ENCODE measurements at regions not wholly inside any gene's neighbourhood (a gene's known extent, or its start where the extent isn't known, plus 50 kb on each side); places are given as distances from the start of the nearest gene placed in this dataset.

- TF ChIP-seq CTCF (IDR thresholded peaks at IDR 0.05), result no peak
- no peak for TF ChIP-seq POLR2AphosphoS5 (IDR thresholded peaks at IDR 0.05)
- TF ChIP-seq EP300 (IDR thresholded peaks at IDR 0.05), result no peak
- no peak for TF ChIP-seq POLR2A (IDR thresholded peaks at IDR 0.05)
These were observed 980.8 kb upstream of the CTNND2 start for GRCh38 chr5:12885018-12885417.

Data from upper lobe of left lung (tissue), 4 donors.